ENCODE measurements at regions not wholly inside any gene's neighbourhood (a gene's known extent, or its start where the extent isn't known, plus 50 kb on each side); places are given as distances from the start of the nearest gene placed in this dataset.

DNA sequence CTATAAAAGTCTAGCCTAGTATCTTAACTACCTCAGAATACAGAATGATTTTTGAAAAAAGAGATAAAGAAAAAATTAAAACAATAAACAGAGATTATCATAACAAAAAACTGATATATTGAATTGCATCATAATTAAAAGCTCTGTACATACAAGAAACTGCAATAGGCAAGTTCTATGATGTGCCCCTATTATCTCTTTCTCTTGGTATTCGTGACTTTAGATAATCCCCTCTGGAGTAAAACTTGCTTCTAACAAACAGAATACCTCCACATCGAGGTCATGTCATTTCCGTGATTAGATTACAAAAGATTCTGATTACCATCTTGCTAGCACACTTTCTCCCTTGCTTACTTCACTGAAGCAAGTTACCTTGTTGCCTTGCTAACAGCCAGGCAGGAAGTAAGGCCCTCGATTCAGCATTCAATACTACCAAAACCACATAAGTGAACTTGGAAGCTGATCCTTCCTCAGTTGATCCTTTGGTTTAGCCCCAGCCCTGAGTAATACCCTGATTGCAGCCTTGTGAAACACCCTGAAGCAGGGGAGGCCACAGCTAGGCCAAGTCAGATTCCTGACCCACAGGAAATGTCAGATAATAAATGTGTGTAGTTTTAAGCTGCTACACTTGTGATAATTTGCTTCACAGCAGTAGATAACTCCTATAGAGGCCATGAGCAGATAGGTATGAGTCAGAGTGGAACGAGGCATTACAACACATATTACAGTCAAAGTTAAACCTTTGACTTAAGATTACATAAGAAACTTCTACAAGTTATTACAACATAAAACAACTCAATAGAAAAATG is 53.7 kb upstream of the TMX4 start:
- TF ChIP-seq, protein P1, sequence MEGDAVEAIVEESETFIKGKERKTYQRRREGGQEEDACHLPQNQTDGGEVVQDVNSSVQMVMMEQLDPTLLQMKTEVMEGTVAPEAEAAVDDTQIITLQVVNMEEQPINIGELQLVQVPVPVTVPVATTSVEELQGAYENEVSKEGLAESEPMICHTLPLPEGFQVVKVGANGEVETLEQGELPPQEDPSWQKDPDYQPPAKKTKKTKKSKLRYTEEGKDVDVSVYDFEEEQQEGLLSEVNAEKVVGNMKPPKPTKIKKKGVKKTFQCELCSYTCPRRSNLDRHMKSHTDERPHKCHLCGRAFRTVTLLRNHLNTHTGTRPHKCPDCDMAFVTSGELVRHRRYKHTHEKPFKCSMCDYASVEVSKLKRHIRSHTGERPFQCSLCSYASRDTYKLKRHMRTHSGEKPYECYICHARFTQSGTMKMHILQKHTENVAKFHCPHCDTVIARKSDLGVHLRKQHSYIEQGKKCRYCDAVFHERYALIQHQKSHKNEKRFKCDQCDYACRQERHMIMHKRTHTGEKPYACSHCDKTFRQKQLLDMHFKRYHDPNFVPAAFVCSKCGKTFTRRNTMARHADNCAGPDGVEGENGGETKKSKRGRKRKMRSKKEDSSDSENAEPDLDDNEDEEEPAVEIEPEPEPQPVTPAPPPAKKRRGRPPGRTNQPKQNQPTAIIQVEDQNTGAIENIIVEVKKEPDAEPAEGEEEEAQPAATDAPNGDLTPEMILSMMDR (IDR thresholded peaks at IDR 0.05; ENCODE audit: low read depth, low read length) = no peak
- in situ Hi-C loops (cut with HindIII; ENCODE audit: low sequenced_read_pairs) = no loop called here
- H3K4me3 ChIP-seq (ENCODE audit: low read depth, low read length) = no peak overlapping the region
- DNase-seq (ENCODE audit: low read depth, low spot score) = peak; percentile 68

GRCh38 chr20:8074931-8075330 is 55.4 kb upstream of the TMX4 start:
- in situ Hi-C loops (cut with HindIII; ENCODE audit: low sequenced_read_pairs) = no loop called here

DNA sequence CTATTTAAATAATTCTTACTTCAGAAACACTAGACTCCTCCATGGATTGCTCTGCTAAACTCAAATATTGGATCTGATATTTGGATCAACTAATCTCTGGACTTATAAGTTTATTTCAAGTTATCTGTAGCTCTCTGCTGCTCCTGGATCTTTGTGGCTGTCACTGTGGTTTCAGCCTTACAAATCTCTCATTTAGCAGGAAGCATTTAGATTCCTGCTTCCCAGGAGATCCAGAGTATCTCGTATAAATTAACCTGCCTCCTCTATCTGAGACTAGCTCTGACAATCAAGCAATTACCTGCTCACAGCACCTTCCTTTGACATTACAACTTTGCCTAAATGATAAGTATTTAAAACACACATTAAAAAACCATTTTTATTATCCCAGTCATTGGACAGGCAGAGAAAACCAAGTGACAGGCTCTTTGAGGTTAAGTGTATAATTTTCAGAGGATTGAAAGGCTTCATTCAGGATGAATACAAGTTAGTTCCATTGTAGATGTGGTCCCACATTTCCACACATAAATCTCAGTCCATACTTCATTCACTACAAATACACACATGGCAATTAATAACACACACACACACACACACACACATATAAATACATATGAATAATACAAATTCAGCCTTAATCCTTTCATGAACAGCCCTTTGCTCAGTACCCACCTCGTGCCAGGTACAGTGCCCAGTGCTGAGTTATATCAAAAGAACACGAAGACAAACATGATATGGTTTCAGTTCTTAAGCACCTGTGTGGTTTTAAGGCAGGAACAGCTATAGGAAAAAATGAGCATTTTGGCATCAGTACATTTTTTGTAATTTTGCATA is 55.5 kb upstream of the PLCB1 start:
- DNase-seq (ENCODE audit: low read depth, low spot score) = no peak
- TF ChIP-seq, protein P1 (IDR thresholded peaks at IDR 0.05; ENCODE audit: low read depth, low read length) = no peak
- no peak overlapping the region for H3K4me3 ChIP-seq (ENCODE audit: low read depth, low read length)
- in situ Hi-C loops (cut with HindIII; ENCODE audit: low sequenced_read_pairs) = no loop called here

More at GRCh38 chr20:8074931-8075330, 55.4 kb upstream of the TMX4 start:
- TF ChIP-seq, protein P1 (IDR thresholded peaks at IDR 0.05; ENCODE audit: low read depth, low read length) = no peak
- no peak overlapping the region for H3K4me3 ChIP-seq (ENCODE audit: low read depth, low read length)
- DNase-seq (ENCODE audit: low read depth, low spot score) = no peak

- H3K4me3 ChIP-seq (ENCODE audit: low read depth, low read length) = no peak overlapping the region
- no peak for DNase-seq (ENCODE audit: low read depth, low spot score)
- TF ChIP-seq, protein P1 (IDR thresholded peaks at IDR 0.05; ENCODE audit: low read depth, low read length) = no peak
- in situ Hi-C loops (cut with HindIII; ENCODE audit: low sequenced_read_pairs) = no loop called here
Observed at GRCh38 chr20:8077137-8077466, 55.0 kb upstream of the PLCB1 start.

DNA sequence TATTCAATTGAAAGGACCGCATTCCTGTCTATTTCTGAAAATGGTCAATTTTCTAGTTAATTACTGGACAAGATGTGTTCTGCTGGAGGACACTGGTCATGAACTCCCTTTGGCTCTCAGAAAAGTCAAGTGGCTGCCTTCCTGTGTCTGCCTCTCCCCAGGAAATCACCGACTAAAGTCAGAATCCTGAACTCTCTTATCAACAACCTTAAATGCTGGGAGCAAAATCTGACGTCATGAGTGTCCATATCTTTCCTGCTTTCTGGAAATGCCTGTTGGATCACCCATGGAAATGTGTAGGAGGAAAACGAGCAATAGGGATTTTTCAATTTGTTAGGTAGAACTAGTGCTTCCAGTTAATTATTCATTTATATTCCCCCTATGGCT is 53.5 kb upstream of the PLCB1 start:
- no peak overlapping the region for H3K4me3 ChIP-seq (ENCODE audit: low read depth, low read length)
- in situ Hi-C loops (cut with HindIII; ENCODE audit: low sequenced_read_pairs) = no loop called here
- no peak for DNase-seq (ENCODE audit: low read depth, low spot score)
- TF ChIP-seq, protein P1 (IDR thresholded peaks at IDR 0.05; ENCODE audit: low read depth, low read length) = no peak

- in situ Hi-C loops (cut with HindIII; ENCODE audit: low sequenced_read_pairs) = no loop called here
- TF ChIP-seq, protein P1 (IDR thresholded peaks at IDR 0.05; ENCODE audit: low read depth, low read length) = no peak
- no peak overlapping the region for H3K4me3 ChIP-seq (ENCODE audit: low read depth, low read length)
- DNase-seq (ENCODE audit: low read depth, low spot score) = no peak
Observed at GRCh38 chr20:8079976-8080375, 52.1 kb upstream of the PLCB1 start.

All from astrocyte of the spinal cord (primary cell).